GM18907 (cell line): ENCODE measurements at regions not wholly inside any gene's neighbourhood (a gene's known extent, or its start where the extent isn't known, plus 50 kb on each side); places are given as distances from the start of the nearest gene placed in this dataset.
A peak's percentile ranks its signal among the peaks of the same experiment; 100 is the strongest.
"Not testable (repeated sequence)": the region's sequence is repeated elsewhere in the genome, so short reads cannot be mapped to it uniquely, and the experiment has no call there.

Source experiments
- ATAC-seq: cut with Tn5 transposase; IDR thresholded peaks from one replicate; pipeline ENCODE4 v1.9.1; 2021; ENCODE audit warnings: mild to moderate bottlenecking, moderate library complexity; ENCODE audit not compliant: unreplicated experiment

GRCh38 chr10:117492504-117492903 is 50.0 kb upstream of the EMX2 start:
- no peak for ATAC-seq

DNA sequence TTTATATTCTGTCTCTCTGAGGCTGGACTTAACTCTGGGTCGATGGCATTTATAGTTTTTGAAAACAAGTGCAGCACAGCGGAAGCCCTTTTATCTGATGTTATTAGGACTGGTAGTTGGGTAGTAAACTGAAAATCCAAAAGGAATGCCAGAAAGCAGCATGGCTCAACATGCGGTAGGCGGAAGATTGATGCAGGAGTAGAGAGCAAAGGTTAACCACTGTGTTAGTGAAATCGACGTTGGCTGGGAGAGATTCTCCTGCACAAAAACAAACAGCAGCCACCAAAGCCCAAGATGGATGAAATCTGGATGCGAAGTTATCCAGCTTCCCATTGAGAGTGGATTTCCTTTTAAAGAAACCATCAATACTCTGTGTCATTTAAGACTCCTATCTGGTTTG is 54.5 kb upstream of the EMX2 start:
- no peak for ATAC-seq

- ATAC-seq = no peak
Observed at GRCh38 chr10:117486606-117487005, 55.9 kb upstream of the EMX2 start.

- ATAC-seq = no peak
Observed at GRCh38 chr10:117483056-117483590, 59.4 kb upstream of the EMX2 start.

- not testable (repeated sequence) for ATAC-seq
Observed at GRCh38 chr10:117481011-117481410, 61.5 kb upstream of the EMX2 start.

GRCh38 chr10:117480097-117480496 is 62.4 kb upstream of the EMX2 start:
- ATAC-seq = no peak

DNA sequence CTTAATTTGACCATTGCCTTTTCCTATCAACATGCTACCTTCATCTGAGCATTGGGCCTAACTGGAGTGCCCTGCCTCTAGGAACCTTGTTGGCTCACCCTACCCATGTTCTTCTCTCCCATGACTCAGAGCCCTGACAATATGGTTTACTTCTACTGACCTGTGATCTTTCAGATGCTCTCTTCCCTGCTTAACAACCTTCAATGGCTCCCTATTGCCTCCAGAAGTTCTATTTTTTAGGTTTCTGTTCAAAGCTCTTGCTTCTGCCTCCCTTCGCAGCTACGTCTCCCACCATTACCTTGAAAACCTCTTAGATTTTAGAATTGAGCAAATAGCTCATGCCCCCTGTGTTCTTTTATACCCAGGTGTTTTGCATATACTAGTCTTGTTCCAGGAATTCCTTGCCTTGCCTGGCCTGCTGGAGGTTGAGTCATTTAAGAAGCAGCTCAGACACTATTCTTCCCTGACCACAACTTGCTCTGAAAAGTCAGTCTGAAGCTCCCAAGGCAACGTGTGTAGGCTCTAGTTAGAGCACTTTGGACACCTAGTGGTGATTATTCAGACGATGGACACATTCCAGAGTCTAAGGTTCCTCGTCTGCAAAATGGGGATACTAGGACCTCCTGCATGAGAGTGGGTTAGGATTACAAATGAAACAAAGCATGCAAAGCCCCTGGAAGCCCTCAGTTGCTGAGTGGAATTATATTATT is 64.4 kb upstream of the EMX2 start:
- no peak for ATAC-seq

- ATAC-seq = no peak
Observed at GRCh38 chr10:117477211-117477947, 65.2 kb upstream of the EMX2 start.

- ATAC-seq = no peak
Observed at GRCh38 chr10:117476716-117477115, 65.8 kb upstream of the EMX2 start.

DNA sequence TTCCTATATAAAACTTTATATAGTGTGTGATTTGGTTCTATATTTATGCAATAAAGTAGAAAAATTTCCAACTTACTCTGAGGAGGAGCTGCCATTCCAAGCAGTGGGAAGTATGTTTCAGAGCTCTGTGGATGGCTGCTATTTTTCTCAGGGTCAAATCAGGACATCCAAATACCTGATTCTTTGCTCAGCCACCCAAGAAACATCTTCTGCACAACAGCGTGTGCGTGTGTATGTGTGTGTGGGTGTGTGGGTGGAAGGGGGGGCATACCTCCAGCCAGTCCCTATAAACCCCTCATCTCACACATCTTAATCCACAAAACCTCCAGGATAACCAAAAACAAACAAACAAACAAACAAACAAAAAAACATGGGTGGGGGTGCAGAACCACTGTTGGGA is 66.3 kb upstream of the EMX2 start:
- ATAC-seq = no peak

DNA sequence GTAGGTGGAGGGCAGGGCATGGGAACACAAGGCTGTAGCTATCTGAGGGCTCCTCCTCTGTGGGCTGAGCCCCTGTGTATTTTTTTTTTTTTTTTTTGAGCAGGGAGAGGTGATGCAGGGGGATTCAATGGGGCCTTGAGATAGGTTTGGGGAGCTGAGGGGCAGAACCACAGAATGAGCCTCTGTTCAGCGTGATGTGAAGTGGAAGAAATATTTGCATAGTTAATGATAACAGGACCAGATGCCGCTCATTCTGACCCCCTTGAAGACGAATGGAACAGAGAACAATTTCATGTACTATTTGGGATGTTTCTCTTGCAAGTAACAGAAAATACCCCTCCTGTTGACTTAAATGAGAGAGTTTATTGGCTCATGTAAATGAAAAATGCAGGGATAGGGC is 69.7 kb upstream of the EMX2 start:
- ATAC-seq = peak; percentile 95

DNA sequence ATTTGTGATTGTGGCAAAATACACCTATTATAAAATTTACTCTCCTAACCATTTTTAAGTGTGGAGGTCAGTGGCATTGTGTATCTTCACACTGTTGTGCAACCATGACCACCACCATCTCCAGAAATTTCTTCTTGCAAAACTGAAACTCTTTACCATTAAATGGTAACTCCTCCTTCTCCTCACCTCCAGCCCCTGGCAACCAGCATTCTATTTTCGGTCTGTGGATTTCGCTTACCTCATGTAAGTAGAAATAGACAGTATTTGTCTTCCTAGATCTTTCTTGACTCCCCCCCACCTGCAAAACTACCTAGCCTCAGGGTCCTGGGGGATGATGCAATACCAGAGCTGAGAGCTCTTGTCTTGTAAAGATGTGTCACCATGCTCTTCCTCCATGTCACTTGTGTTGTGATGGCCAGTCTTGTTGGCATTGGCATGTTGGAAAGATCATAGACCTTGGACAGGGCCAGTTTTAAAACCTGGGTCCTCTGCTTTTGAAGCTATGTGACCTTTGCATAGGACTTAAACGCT is 71.1 kb upstream of the EMX2 start:
- ATAC-seq = no peak

- no peak for ATAC-seq
Observed at GRCh38 chr10:117470733-117471132, 71.8 kb upstream of the EMX2 start.

DNA sequence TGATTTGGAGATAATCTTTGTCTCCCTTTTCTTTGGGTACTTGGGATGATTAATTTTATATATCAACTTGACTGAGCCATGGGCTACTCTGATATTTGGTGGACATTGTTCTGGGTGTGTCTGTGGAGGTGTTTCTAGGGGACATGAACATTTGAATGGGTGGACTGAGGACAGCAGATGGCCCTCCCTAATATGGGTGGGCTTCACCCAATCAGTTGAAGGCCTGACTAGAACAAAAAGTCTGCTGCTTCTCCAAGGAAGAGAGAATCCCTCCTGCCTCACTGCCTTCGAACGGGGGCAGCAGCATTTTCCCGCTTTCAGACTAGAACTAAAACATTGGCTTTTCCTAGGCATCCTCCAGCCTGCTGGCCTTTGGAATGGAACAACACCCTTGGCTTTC is 73.9 kb upstream of the EMX2 start:
- no peak for ATAC-seq

- no peak for ATAC-seq
Observed at GRCh38 chr10:117464176-117464575, 78.4 kb upstream of the EMX2 start.

- ATAC-seq = peak; percentile 42
Observed at GRCh38 chr10:117463545-117463920, 79.0 kb upstream of the EMX2 start.

GRCh38 chr10:117462816-117463544 is 79.6 kb upstream of the EMX2 start:
- ATAC-seq = no peak

- no peak for ATAC-seq
Observed at GRCh38 chr10:117462424-117462792, 80.1 kb upstream of the EMX2 start.

- ATAC-seq = no peak
Observed at GRCh38 chr10:117461766-117462423, 80.7 kb upstream of the EMX2 start.

GRCh38 chr10:117460846-117461765 is 81.4 kb upstream of the EMX2 start:
- no peak for ATAC-seq
